Mucosa of stomach (tissue), 1 donor: ENCODE measurements at regions not wholly inside any gene's neighbourhood (a gene's known extent, or its start where the extent isn't known, plus 50 kb on each side); places are given as distances from the start of the nearest gene placed in this dataset.

Experiments used
- H3K27me3 ChIP-seq: one replicate; pipeline ENCODE4 v1.7.0; 2013; ENCODE audit warnings: mild to moderate bottlenecking, low read length; ENCODE audit not compliant: control insufficient read depth, insufficient read depth
- H3K36me3 ChIP-seq: one replicate; pipeline ENCODE4 v1.7.0; 2013; ENCODE audit warnings: low read length; ENCODE audit not compliant: control insufficient read depth, insufficient read depth
- H3K4me1 ChIP-seq: one replicate; pipeline ENCODE4 v1.7.0; 2013; ENCODE audit warnings: mild to moderate bottlenecking, low read length; ENCODE audit not compliant: control insufficient read depth, insufficient read depth
- H3K4me3 ChIP-seq: one replicate; pipeline ENCODE4 v1.7.0; 2013; ENCODE audit warnings: low read length
- H3K9ac ChIP-seq: one replicate; pipeline ENCODE4 v1.7.0; 2013; ENCODE audit warnings: mild to moderate bottlenecking, low read length, moderate library complexity
- H3K9me3 ChIP-seq: one replicate; pipeline ENCODE4 v1.7.0; 2013; ENCODE audit warnings: mild to moderate bottlenecking, low read length, moderate library complexity; ENCODE audit not compliant: control insufficient read depth
- donor health status: Pancreatic carcinoma.

DNA sequence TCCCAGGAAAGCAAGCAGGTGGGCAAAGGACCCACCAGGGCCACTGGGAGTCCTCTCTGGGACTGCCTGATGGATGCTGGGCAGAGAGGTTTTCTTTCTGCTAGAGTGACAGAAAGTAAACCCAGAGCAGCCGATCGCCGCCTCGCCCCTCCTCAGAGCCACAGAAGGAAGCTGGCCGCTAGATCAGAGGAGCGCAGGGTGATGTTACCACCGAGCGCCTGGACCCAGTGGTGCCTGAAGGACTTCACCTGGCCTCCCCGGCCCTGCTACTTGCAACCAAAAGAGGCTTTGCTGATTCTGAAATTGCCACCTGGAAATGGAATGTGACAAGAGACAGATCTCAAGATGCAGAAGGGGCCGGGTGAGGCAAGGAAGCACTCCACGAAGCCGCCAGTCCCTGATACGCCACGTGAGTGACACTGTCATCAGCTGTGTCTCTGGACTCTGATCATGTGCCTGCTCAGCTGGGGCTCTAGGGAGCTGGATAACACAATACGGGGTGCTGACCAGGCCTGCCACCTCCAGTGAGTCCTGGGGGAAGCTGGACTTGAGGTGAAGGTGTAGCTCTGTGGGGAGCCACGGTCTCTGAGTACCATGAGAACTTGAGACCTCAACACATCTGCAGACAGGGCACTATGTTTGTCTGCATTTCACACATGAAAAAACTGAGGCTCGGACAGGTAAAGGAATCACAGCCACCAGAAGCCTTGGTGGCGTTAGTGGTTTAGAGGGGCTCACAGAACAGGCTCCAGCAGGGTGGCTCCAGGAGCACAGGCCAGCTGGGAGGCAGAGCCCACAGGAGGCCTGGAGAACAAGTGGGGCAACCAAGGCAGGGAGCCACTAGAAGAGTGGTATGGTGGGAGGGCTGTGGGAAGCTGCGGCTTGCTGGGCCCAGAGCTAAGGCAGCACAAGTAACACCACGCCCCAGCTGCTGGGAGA, 137.9 kb upstream of the PRR20G start:
- H3K9ac ChIP-seq: no peak overlapping the region
- H3K27me3 ChIP-seq: peaks cover 41% of the 10 kb centered on the region
- H3K4me1 ChIP-seq: no peaks in the 10 kb centered on the region
- no peaks in the 10 kb centered on the region for H3K36me3 ChIP-seq
- no peak overlapping the region for H3K4me3 ChIP-seq
- no peaks in the 10 kb centered on the region for H3K9me3 ChIP-seq

DNA sequence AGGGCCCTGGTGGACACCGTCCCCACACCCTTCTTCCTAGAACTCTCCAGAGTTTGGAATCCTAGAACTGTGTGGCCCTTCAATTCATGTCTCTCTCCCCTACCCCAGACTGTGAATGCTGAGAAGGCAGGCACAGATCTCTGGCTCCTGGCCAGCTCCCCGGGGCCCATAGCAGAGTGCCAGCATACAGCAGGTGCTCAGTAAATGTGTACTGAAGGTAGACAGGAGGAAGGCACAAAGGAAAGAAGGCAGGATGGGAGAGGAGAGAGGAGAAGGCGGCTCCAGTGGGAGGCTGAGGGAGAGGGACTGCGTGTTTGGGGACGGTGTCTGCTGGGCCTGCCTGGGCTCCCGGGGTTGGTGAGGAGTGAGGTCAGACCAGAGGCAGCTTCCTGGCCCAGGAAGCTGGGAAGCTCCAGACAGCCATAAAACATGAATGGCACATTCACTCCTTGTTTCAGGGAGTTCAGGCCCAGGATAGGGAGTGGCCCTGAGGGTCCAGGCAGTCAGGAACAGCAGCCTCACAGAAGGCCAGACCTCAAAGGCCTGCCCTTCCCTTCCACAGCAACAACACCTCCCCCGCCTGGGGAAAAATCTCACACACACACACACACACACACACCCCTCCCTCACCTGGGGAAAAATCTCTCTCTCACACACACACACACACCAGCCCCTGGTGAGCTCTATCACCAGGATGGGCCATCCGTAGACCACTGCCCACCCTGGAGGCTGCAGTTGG, 137.1 kb upstream of the PRR20G start:
- no peaks in the 10 kb centered on the region for H3K36me3 ChIP-seq
- H3K27me3 ChIP-seq: peaks cover 48% of the 10 kb centered on the region
- H3K4me1 ChIP-seq: no peaks in the 10 kb centered on the region
- no peaks in the 10 kb centered on the region for H3K9me3 ChIP-seq
- H3K9ac ChIP-seq: no peak overlapping the region
- no peak overlapping the region for H3K4me3 ChIP-seq

DNA sequence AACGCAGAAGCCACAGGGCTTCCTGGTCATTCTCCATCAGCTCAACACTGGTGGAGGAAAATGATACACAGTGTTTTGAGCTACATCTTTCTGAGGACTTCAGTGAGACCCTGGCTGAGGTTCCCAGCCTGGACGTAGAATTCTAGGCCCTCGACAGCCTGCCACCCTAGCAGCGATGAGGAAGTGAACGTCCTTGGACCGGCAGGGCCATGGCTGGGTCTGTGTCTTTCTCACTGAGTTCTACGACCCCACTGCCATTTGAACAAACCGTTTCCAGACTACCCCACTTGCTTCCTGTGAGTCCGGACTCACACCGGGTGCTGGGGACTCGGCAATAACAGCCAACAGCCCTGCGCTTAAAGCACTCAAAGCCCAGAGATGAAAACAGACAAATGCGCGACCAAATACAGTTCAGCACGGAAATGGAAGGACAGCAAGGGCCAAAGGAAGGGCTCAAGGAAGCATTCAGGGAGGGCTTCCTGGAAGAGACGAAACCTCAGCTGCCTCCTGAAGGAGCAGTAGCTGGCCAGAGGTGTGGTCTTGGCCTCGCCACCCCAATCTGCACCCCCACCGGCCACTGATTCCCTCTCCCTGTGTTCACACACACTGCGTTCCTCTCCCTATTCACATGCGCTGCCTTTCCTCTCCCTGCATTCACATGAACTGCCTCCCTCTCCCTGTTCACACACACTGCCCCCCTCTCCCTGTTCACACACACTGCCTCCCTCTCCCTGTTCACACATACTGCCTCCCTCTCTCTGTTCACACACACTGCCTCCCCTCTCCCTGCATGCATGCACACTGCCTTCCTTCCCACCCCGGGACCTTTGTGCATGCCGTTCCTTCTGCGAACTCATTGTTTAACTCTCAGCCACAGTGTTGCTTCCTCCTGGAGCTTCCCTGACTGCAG, 136.3 kb upstream of the PRR20G start:
- Histone ChIP-seq H3K9ac (no peak overlapping the region), H3K27me3 (peaks cover 50% of the 10 kb centered on the region), H3K4me3 (no peak overlapping the region), H3K9me3 (no peaks in the 10 kb centered on the region), H3K4me1 (no peaks in the 10 kb centered on the region), H3K36me3 (no peaks in the 10 kb centered on the region)

DNA sequence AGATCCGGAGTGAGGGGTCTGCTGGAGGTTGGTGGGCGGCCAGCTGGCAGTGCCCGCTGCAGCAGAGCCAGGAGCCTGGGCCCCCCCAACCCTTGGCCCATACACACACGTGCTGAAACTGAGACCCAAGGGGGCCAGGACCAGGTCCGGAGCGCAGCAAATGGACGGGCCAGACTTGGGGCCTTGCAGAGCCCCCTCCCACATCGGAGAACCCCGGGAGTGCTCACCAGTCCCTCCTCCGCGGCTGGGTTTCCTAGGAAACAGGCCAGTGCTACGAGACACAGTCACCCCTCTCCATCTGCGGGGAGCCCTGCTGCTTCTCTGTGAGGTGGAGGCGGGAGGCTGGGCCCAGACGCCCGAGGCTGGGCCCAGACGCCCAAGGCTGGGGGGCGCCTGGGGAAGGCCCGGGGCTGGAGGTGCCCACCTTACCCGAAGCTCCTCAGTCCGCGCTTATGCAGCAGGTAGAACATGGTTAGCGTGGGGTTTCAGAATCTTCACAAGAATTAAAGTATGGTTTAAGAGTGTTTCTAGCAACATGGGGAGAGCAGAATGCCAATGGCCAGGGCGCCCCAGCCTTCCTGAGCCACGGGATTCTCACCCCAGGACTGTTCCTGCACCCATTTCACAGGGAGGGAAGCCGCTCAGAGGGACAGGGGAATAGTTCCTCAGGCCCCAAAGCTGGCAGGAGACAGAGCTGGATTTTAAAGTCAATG, 135.0 kb upstream of the PRR20G start:
- peaks cover 48% of the 10 kb centered on the region for H3K27me3 ChIP-seq

DNA sequence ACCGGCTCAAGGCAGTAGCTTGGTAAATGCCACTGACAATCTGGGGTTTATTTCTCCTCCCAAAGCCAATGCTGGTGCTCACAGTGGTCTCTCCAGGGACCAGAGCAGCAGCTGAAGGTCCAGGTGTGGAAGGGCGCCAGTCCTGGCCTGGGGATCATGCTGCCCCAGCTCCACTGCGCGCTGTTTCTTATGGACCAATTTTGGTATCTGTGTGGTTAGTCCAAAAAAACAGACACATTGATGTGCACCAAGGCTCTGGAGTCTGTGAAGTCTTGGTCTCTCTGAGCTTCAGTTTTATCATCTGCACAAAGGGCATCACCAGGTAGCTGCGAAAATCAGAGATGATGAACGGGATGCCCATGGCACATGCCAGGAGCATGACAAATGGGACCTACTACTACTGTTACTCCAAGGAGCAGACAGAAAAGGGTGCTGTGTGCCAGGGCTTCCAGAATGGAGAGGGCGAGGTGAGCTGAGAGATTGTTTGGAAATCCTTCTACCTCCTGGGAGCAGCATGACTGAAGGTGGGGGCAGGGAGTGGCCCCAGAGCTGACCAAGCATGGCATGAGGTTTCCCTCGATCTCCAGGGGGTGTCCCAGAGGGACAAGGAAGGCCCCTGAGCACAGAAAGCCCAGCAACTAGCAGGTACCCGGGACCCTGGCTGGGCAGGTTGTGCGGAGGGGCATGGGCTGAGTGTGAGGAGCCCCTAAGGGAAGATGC, 134.3 kb upstream of the PRR20G start:
- Histone ChIP-seq H3K27me3 (peaks cover 45% of the 10 kb centered on the region), H3K9me3 (no peaks in the 10 kb centered on the region), H3K4me3 (no peak overlapping the region), H3K9ac (no peak overlapping the region), H3K4me1 (no peaks in the 10 kb centered on the region), H3K36me3 (no peaks in the 10 kb centered on the region)

More for the DNA sequence above, 135.0 kb upstream of the PRR20G start:
- Histone ChIP-seq H3K9me3 (no peaks in the 10 kb centered on the region), H3K4me1 (no peaks in the 10 kb centered on the region), H3K4me3 (no peak overlapping the region), H3K9ac (no peak overlapping the region), H3K36me3 (no peaks in the 10 kb centered on the region)

GRCh38 chr3:127420829-127421228, 133.0 kb upstream of the PRR20G start:
- no peaks in the 10 kb centered on the region for H3K36me3 ChIP-seq
- peaks cover 35% of the 10 kb centered on the region for H3K27me3 ChIP-seq
- H3K9me3 ChIP-seq: no peaks in the 10 kb centered on the region
- no peak overlapping the region for H3K9ac ChIP-seq
- H3K4me3 ChIP-seq: no peak overlapping the region
- H3K4me1 ChIP-seq: no peaks in the 10 kb centered on the region

DNA sequence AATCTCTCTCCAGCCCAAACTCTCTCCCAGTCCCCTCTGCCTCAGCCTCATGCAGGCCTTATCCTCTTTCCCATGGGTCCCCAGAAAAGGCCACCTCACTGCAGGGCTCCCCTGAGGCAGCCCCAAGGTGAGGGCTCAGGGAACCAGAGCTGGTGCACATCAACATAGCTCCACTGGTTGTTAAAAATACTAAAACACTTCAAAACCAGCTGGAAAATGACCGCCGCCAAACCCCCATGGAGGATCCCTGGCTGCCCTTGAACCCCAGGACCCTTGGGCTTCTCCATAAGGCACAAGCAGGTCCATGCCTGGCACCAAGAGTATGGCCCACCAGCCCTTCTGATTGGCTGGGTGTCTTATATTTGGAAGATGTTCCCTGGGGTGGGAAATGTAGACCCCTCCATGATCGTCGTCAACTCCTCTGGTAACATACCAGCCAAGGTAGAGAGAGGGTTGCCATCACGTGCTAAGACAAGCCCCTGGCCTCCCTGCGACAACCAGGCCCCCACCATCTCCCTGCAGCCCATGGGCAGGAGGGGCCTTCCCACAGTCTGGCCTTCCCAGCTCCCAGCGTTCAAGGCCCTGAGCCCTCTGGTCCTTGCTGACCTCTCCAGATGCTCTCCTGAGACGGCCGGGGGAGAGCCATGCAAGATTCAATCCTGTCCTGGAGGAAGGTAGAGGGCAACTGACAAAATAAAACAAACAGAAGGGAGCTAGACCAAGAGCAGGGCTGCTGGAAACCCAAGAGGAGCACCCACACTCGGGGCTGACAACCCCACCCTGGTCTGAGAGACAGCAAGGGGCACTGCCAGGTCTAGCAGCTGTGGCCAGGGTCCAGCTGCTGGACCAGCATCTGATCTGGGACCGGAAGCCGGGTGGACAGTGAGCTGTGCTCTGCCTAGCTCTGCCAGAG, 132.1 kb upstream of the PRR20G start:
- no peaks in the 10 kb centered on the region for H3K4me1 ChIP-seq
- H3K27me3 ChIP-seq: peaks cover 34% of the 10 kb centered on the region
- no peaks in the 10 kb centered on the region for H3K36me3 ChIP-seq
- H3K9ac ChIP-seq: no peak overlapping the region
- no peaks in the 10 kb centered on the region for H3K9me3 ChIP-seq
- no peak overlapping the region for H3K4me3 ChIP-seq

DNA sequence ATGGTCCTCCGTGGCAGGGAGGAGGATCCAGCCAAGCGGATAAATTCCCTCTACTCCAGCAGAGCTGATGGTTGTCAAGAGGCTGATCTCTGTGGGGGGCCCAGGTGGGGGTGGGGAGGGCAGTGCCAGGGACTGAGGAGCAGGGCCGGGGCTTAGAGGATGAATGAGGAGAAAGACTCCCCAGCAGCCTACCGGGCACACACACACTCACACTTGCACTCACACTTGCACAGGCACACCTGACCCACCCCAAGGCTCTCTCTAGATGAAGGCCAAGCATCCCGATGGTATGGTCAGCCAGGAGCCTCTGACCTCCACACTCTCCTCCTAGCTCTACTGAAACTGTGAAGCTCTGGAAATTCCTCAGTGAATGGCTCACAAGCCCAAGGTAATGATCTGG, 131.3 kb upstream of the PRR20G start:
- Histone ChIP-seq H3K4me3 (no peak overlapping the region), H3K9ac (no peak overlapping the region), H3K4me1 (no peaks in the 10 kb centered on the region), H3K27me3 (peaks cover 32% of the 10 kb centered on the region), H3K36me3 (no peaks in the 10 kb centered on the region), H3K9me3 (no peaks in the 10 kb centered on the region)

GRCh38 chr3:127418560-127419147, 130.8 kb upstream of the PRR20G start:
- Histone ChIP-seq H3K27me3 (peaks cover 33% of the 10 kb centered on the region), H3K36me3 (no peaks in the 10 kb centered on the region), H3K9ac (no peak overlapping the region), H3K4me1 (no peaks in the 10 kb centered on the region), H3K9me3 (no peaks in the 10 kb centered on the region), H3K4me3 (no peak overlapping the region)
